SK-N-SH treated with all-trans-retinoic acid at 6 μM for 48 hours (cell line): ENCODE measurements at regions not wholly inside any gene's neighbourhood (a gene's known extent, or its start where the extent isn't known, plus 50 kb on each side); places are given as distances from the start of the nearest gene placed in this dataset.

Experiments used
- CREB5 ChIP-seq: fragments of 250-450 bp; sonication (Bioruptor Pico); IDR thresholded peaks from 2 replicates; pipeline ENCODE4 v1.5.1; 2020; ENCODE audit warnings: low read depth, mild to moderate bottlenecking, moderate library complexity
- CSRNP3 ChIP-seq: fragments of 250-450 bp; sonication (Bioruptor Pico); IDR thresholded peaks from 2 replicates; pipeline ENCODE4 v1.5.1; 2021; ENCODE audit warnings: mild to moderate bottlenecking, moderate library complexity
- PATZ1 ChIP-seq: fragments of 250-450 bp; sonication (Bioruptor Pico); IDR thresholded peaks from 2 replicates; pipeline ENCODE4 v1.8.0; 2020; ENCODE audit warnings: mild to moderate bottlenecking, moderate library complexity, borderline replicate concordance
- TCF4 ChIP-seq: fragments of 250-450 bp; sonication (Bioruptor Pico); IDR thresholded peaks from 2 replicates; pipeline ENCODE4 v1.8.0; 2021; ENCODE audit warnings: mild to moderate bottlenecking, moderate library complexity, borderline replicate concordance
- ZFP3 ChIP-seq: fragments of 250-450 bp; sonication (Bioruptor Pico); IDR thresholded peaks from 2 replicates; pipeline ENCODE4 v1.5.0; 2020; ENCODE audit warnings: mild to moderate bottlenecking, moderate library complexity
- ZFP30 ChIP-seq: fragments of 450-650 bp; formaldehyde crosslinking; IDR thresholded peaks from 2 replicates; pipeline ENCODE4 v1.5.0; 2022; ENCODE audit warnings: mild to moderate bottlenecking, moderate library complexity
- ZNF565 ChIP-seq: fragments of 450-650 bp; formaldehyde crosslinking; conservative IDR thresholded peaks from 2 replicates; pipeline ENCODE4 v1.5.0; 2020; ENCODE audit warnings: low read depth, mild to moderate bottlenecking, moderate library complexity
- ZNF8 ChIP-seq: fragments of 450-650 bp; formaldehyde crosslinking; IDR thresholded peaks from 2 replicates; pipeline ENCODE4 v1.5.0; 2020; ENCODE audit warnings: mild to moderate bottlenecking, moderate library complexity

GRCh38 chr3:25021816-25022215 is 406.2 kb upstream of the RARB start:
- TF ChIP-seq ZFP30 (no peak), CREB5 (CRISPR knock-in tag) (no peak), TCF4 (CRISPR knock-in tag) (no peak), ZFP3 (CRISPR knock-in tag) (no peak), PATZ1 (no peak), ZNF8 (CRISPR knock-in tag) (no peak), CSRNP3 (CRISPR knock-in tag) (no peak), ZNF565 (no peak)
